K562 (cell line): ENCODE measurements at regions not wholly inside any gene's neighbourhood (a gene's known extent, or its start where the extent isn't known, plus 50 kb on each side); places are given as distances from the start of the nearest gene placed in this dataset.

Source experiments
- ATAC-seq: fragments of 200-7000 bp; cut with Tn5 transposase; 3 replicates; pipeline ENCODE4 v1.9.1; 2020; ENCODE audit warnings: moderate library complexity
- BruUV-seq: library from RNA; stranded (reverse); fragments of 400-500 nt; replicated peaks from 2 replicates; lab custom pipeline; 2021; lab: Mats Ljungman, UMichigan
- CTCF ChIA-PET: fragments of 300-600 bp; formaldehyde crosslinking; extraction: SDS; loops from one replicate; lab custom pipeline; 2021; ENCODE audit warnings: low intra/inter-chr PET ratio; lab: Yijun Ruan, JAX
- POLR2A ChIA-PET: fragments of 300-600, 350-650 bp; sonication (Branson Sonifier 250); formaldehyde crosslinking; extraction: SDS; loops from one replicate; lab custom pipeline; 2021; ENCODE audit warnings: antibody characterized with exemption, inconsistent platforms; lab: Yijun Ruan, JAX
- DNase-seq, 4 experiments: peaks; one replicate each; pipeline versions ENCODE4 v3.0.0 to v3.0.0-alpha.2; 2011 to 2018; ENCODE audit warnings: low spot score in 3 of 4, mixed read lengths in 3 of 4; ENCODE audit errors: extremely low read depth in 1 of 4
- FAIRE-seq: peaks from 2 replicates; lab custom pipeline; 2011; peaks lifted over from hg19 to GRCh38; lab: Jason Lieb, UNC
- H2AFZ ChIP-seq: 2 replicates; pipeline ENCODE4 v1.6.0; 2011; ENCODE audit warnings: low read depth, low read length, control low read depth, inconsistent platforms
- H3K27ac ChIP-seq: fragments of 200-600 bp; 3 replicates; pipeline ENCODE4 v1.8.0; 2011; ENCODE audit warnings: low read depth, mild to moderate bottlenecking, control low read depth, inconsistent platforms, low read length, moderate library complexity, mixed read lengths; ENCODE audit errors: extremely low read depth
- H3K27me3 ChIP-seq, 2 experiments: fragments of 300-600 bp in 1 of 2; 2 replicates in 1 of 2; 3 replicates in 1 of 2; pipeline versions ENCODE4 v1.6.0 to v1.8.0; 2011; ENCODE audit warnings: inconsistent platforms in 2 of 2, low read length in 2 of 2, mild to moderate bottlenecking in 1 of 2, mixed read lengths in 1 of 2, moderate library complexity in 1 of 2; ENCODE audit not compliant: control insufficient read depth in 2 of 2, insufficient read depth in 2 of 2
- H3K36me3 ChIP-seq: fragments of 300-600 bp; 3 replicates; pipeline ENCODE4 v1.8.0; 2011; ENCODE audit warnings: mild to moderate bottlenecking, low read length, inconsistent platforms; ENCODE audit not compliant: control insufficient read depth, insufficient read depth
- H3K4me1 ChIP-seq, 2 experiments: fragments of 200-600 bp in 1 of 2; replicated peaks in 1 of 2; 2 replicates in 1 of 2; 3 replicates in 1 of 2; pipeline versions ENCODE4 v1.5.1 to v1.8.0; 2011; ENCODE audit warnings: inconsistent platforms in 2 of 2, low read length in 2 of 2, mild to moderate bottlenecking in 1 of 2, mixed read lengths in 1 of 2, moderate library complexity in 1 of 2; ENCODE audit not compliant: control insufficient read depth in 2 of 2, insufficient read depth in 2 of 2
- H3K4me2 ChIP-seq: 2 replicates; pipeline ENCODE4 v1.6.1; 2011; ENCODE audit warnings: low read length, control low read depth, inconsistent platforms, mixed read lengths; ENCODE audit not compliant: insufficient read depth
- H3K4me3 ChIP-seq: fragments of 200-600 bp; sonication (generic), shearing (Covaris generic); 2 replicates; pipeline ENCODE4 v1.5.1; 2016; ENCODE audit warnings: control low read depth, inconsistent platforms
- H3K79me2 ChIP-seq: fragments of 200-600 bp; 3 replicates; pipeline ENCODE4 v1.8.0; 2011; ENCODE audit warnings: low read length, inconsistent platforms; ENCODE audit not compliant: control insufficient read depth, insufficient read depth
- H3K9ac ChIP-seq, 2 experiments: 2 replicates each; pipeline versions ENCODE4 v1.6.0 to v1.6.1; 2011; ENCODE audit warnings: low read depth in 2 of 2, low read length in 2 of 2, control low read depth in 1 of 2, inconsistent platforms in 1 of 2, mild to moderate bottlenecking in 1 of 2, mixed read lengths in 1 of 2; ENCODE audit not compliant: insufficient read depth in 1 of 2
- H3K9me1 ChIP-seq: one replicate; pipeline ENCODE4 v1.6.0; 2011; ENCODE audit warnings: inconsistent platforms, mild to moderate bottlenecking, low read length, moderate library complexity; ENCODE audit not compliant: control insufficient read depth, insufficient read depth
- H3K9me3 ChIP-seq: replicated peaks from 2 replicates; pipeline ENCODE4 v1.5.1; 2011; ENCODE audit warnings: low read depth, low read length, inconsistent platforms; ENCODE audit not compliant: control insufficient read depth, insufficient read depth
- H4K20me1 ChIP-seq: replicated peaks from 2 replicates; pipeline ENCODE4 v1.6.1; 2011; ENCODE audit warnings: low read length, inconsistent platforms, mixed read lengths; ENCODE audit not compliant: control insufficient read depth, insufficient read depth
- BACH1 ChIP-seq: fragments of 200-800 bp; sonication (Bioruptor generic); IDR thresholded peaks from 2 replicates; pipeline ENCODE4 v1.6.1; 2016; ENCODE audit warnings: missing genetic modification characterization, missing compliant biosample characterization
- IRF2 ChIP-seq: sonication (generic); formaldehyde crosslinking; IDR thresholded peaks from 2 replicates; pipeline ENCODE4 v1.8.1; 2022; ENCODE audit warnings: mild to moderate bottlenecking, missing genetic modification reagents
- NR4A1 ChIP-seq, 2 experiments: fragments of 250-450 bp in 1 of 2; fragments of 450-650 bp in 1 of 2; sonication (Bioruptor Pico) in 1 of 2; IDR thresholded peaks; 2 replicates each; pipeline versions ENCODE4 v1.4.0 to v1.6.1; 2016 to 2020; ENCODE audit warnings: mild to moderate bottlenecking in 2 of 2, missing compliant biosample characterization in 1 of 2, missing genetic modification characterization in 1 of 2, moderate library complexity in 1 of 2
- POLR3A ChIP-seq: IDR thresholded peaks from 2 replicates; pipeline ENCODE4 v1.6.1; 2011; ENCODE audit warnings: borderline replicate concordance, mild to moderate bottlenecking, moderate library complexity; ENCODE audit not compliant: insufficient read length, insufficient read depth; ENCODE audit errors: extremely low read depth
- TARDBP ChIP-seq: fragments of 450-650 bp; IDR thresholded peaks from 2 replicates; pipeline ENCODE4 v1.6.1; 2016
- TBP ChIP-seq: optimal IDR thresholded peaks from 2 replicates; pipeline ENCODE3; 2011; ENCODE audit warnings: low read depth, low read length, improper control_type of control experiment
- TFAP4 ChIP-seq: sonication (generic); formaldehyde crosslinking; IDR thresholded peaks from 2 replicates; pipeline ENCODE4 v1.8.0; 2022; ENCODE audit warnings: missing genetic modification reagents, mild to moderate bottlenecking, moderate library complexity, borderline replicate concordance
- YBX1 ChIP-seq: fragments of 450-650 bp; IDR thresholded peaks from 2 replicates; pipeline ENCODE4 v1.7.1; 2016; ENCODE audit warnings: mild to moderate bottlenecking
- ZBTB40 ChIP-seq, 2 experiments: fragments of 450-650 bp in 1 of 2; sonication (generic) in 1 of 2; formaldehyde crosslinking in 1 of 2; IDR thresholded peaks; 2 replicates each; pipeline versions ENCODE4 v1.7.1 to v1.9.0; 2016 to 2022; ENCODE audit warnings: inconsistent platforms in 1 of 2, mild to moderate bottlenecking in 1 of 2, missing genetic modification reagents in 1 of 2
- ZNF121 ChIP-seq: sonication (generic); formaldehyde crosslinking; conservative IDR thresholded peaks from 2 replicates; pipeline ENCODE4 v1.8.0; 2022; ENCODE audit warnings: missing genetic modification reagents
- ZNF280A ChIP-seq: fragments of 450-650 bp; IDR thresholded peaks from 2 replicates; pipeline ENCODE4 v1.6.1; 2018; ENCODE audit warnings: mild to moderate bottlenecking, low read depth; ENCODE audit not compliant: partially characterized antibody
- WGBS: fragments of 100-300 bp; shearing (Covaris generic); methylation state at CpG from one replicate; pipeline ENCODE4 v1.1.6; 2016; ENCODE audit warnings: low coverage, mixed read lengths; ENCODE audit not compliant: insufficient coverage; ENCODE audit errors: missing lambda C conversion rate; 5-methylcytosine and 5-hydroxymethylcytosine counted together
- in situ Hi-C: fragments of 300-500 bp; cut with MboI; formaldehyde crosslinking; loops from 4 replicates; pipeline ENCODE4 v1.15.0; 2018; ENCODE audit warnings: inconsistent platforms, mixed read lengths
- intact Hi-C: fragments of 100-400 bp; cut with micrococcal nuclease; formaldehyde crosslinking; loops from 2 replicates; pipeline ENCODE4 v1.14.2; 2022

GRCh38 chr5:133701871-133702270, 89.5 kb upstream of the FSTL4 start:
- Histone ChIP-seq H3K9me3 (no peaks in the 10 kb centered on the region), H2AFZ (no peak overlapping the region), H3K4me3 (no peak overlapping the region), H3K4me2 (no peak overlapping the region), H3K9me1 (no peaks in the 10 kb centered on the region), H3K27me3 (peaks cover 2 to 44% of the 10 kb centered on the region in 2 experiments; a peak in 2 of 5 replicates), H4K20me1 (peaks cover 3% of the 10 kb centered on the region; the same call in 1 of the 2 replicates), H3K4me1 (no peaks in the 10 kb centered on the region), H3K27ac (no peak overlapping the region), H3K36me3 (no peaks in the 10 kb centered on the region), H3K79me2 (no peaks in the 10 kb centered on the region), H3K9ac (no peak overlapping the region)
- BruUV-seq, result no TSS peak
- in situ Hi-C loops, result no loop called here
- no peak for FAIRE-seq
- intact Hi-C loops, result no loop called here
- WGBS, result 1% methylated on average over 4 of the region's 4 CpGs
- POLR2A ChIA-PET, result interaction anchor here (0.7 to 0.8 kb wide), 2 partner anchors 11 to 99 kb away, joined by 3 read pairs; no protein-coding TSS in a partner anchor
- DNase-seq, result no peak
- no peak for ATAC-seq
- CTCF ChIA-PET, result no interaction called here
- no peak for TF ChIP-seq ZNF121
- no peak for TF ChIP-seq BACH1 (tag)
- TF ChIP-seq ZNF280A, result no peak
- no peak for TF ChIP-seq TARDBP
- no peak for TF ChIP-seq NR4A1 (CRISPR knock-in tag; IDR thresholded peaks at IDR 0.05)
- TF ChIP-seq NR4A1 (tag; IDR thresholded peaks at IDR 0.05), result no peak
- TF ChIP-seq POLR3A, result no peak
- no peak for TF ChIP-seq ZBTB40 (IDR thresholded peaks at IDR 0.05)
- no peak for TF ChIP-seq ZBTB40 (CRISPR knock-in tag; IDR thresholded peaks at IDR 0.05)
- TF ChIP-seq IRF2 (CRISPR knock-in tag), result no peak
- TF ChIP-seq TFAP4 (CRISPR knock-in tag), result no peak
- no peak for TF ChIP-seq YBX1
- no peak for TF ChIP-seq TBP
